HL-60 (cell line): ENCODE measurements at regions not wholly inside any gene's neighbourhood (a gene's known extent, or its start where the extent isn't known, plus 50 kb on each side); places are given as distances from the start of the nearest gene placed in this dataset.

Source experiments
- DNase-seq, 2 experiments: peaks; one replicate each; pipeline ENCODE4 v3.0.0-alpha.2; 2010 to 2020; ENCODE audit warnings: low read depth in 1 of 2, low spot score in 1 of 2
- H3K27ac ChIP-seq: fragments of 250-450 bp; sonication (Bioruptor Pico); replicated peaks from 2 replicates; pipeline ENCODE4 v1.5.1; 2020; ENCODE audit warnings: mild to moderate bottlenecking, moderate library complexity
- H3K27me3 ChIP-seq: fragments of 250-450 bp; sonication (Bioruptor Pico); 2 replicates; pipeline ENCODE4 v1.5.1; 2021; ENCODE audit warnings: mild to moderate bottlenecking, moderate library complexity; ENCODE audit not compliant: insufficient read depth, poor library complexity, severe bottlenecking
- H3K4me3 ChIP-seq: replicated peaks from 2 replicates; pipeline ENCODE4 v1.5.1; 2011; ENCODE audit warnings: mild to moderate bottlenecking, control low read depth, low read length; ENCODE audit not compliant: insufficient read depth
- CTCF ChIP-seq: IDR thresholded peaks from one replicate; pipeline ENCODE4 v1.5.1; 2011; ENCODE audit warnings: low read length, control low read depth, inconsistent platforms; ENCODE audit not compliant: insufficient read depth
- GABPA ChIP-seq: IDR thresholded peaks from 2 replicates; pipeline ENCODE4 v1.6.1; 2012; ENCODE audit warnings: low read depth
- POLR2AphosphoS5 ChIP-seq: IDR thresholded peaks from 2 replicates; pipeline ENCODE4 v1.6.1; 2012; ENCODE audit warnings: low read depth
- REST ChIP-seq: IDR thresholded peaks from 2 replicates; pipeline ENCODE4 v1.6.1; 2012; ENCODE audit warnings: low read depth; ENCODE audit not compliant: insufficient replicate concordance
- SPI1 ChIP-seq: IDR thresholded peaks from 2 replicates; pipeline ENCODE4 v1.6.1; 2012; ENCODE audit warnings: low read depth, mild to moderate bottlenecking, borderline replicate concordance

- TF ChIP-seq POLR2AphosphoS5 (no peak), GABPA (no peak), SPI1 (no peak), REST (no peak)
- Histone ChIP-seq H3K27ac (no peak overlapping the region), H3K27me3 (no peaks in the 10 kb centered on the region), H3K4me3 (no peak overlapping the region)
- no peak for DNase-seq
Observed at GRCh38 chr2:220276741-220277444, 649.5 kb downstream of the SLC4A3 start.

- H3K4me3 ChIP-seq = no peak overlapping the region
- H3K27ac ChIP-seq = no peak overlapping the region
- TF ChIP-seq CTCF (no peak), SPI1 (no peak), GABPA (no peak), REST (no peak), POLR2AphosphoS5 (no peak)
- DNase-seq = no peak
- no peaks in the 10 kb centered on the region for H3K27me3 ChIP-seq
Observed at GRCh38 chr2:220277445-220277975, 650.1 kb downstream of the SLC4A3 start.

GRCh38 chr2:220278022-220278421 lies 650.6 kb downstream of the SLC4A3 start:
- H3K4me3 ChIP-seq = no peak overlapping the region
- DNase-seq = no peak
- TF ChIP-seq CTCF = no peak
- TF ChIP-seq REST = no peak
- TF ChIP-seq GABPA = no peak
- TF ChIP-seq POLR2AphosphoS5 = no peak
- no peak for TF ChIP-seq SPI1
- H3K27ac ChIP-seq = no peak overlapping the region
- H3K27me3 ChIP-seq = no peaks in the 10 kb centered on the region
